ENCODE measurements at regions not wholly inside any gene's neighbourhood (a gene's known extent, or its start where the extent isn't known, plus 50 kb on each side); places are given as distances from the start of the nearest gene placed in this dataset.

- peak; percentile 83 for DNase-seq (ENCODE audit: low read depth)
Observed at GRCh38 chr5:110072651-110073050, 382.9 kb downstream of the MAN2A1 start.

GRCh38 chr5:110073534-110073933, 383.8 kb downstream of the MAN2A1 start:
- DNase-seq (ENCODE audit: low read depth): no peak

- no peak for DNase-seq (ENCODE audit: low read depth)
Observed at GRCh38 chr5:110075656-110076055, 385.9 kb downstream of the MAN2A1 start.

GRCh38 chr5:110077147-110077546, 387.4 kb downstream of the MAN2A1 start:
- DNase-seq (ENCODE audit: low read depth): no peak

GRCh38 chr5:110082194-110082593, 392.5 kb downstream of the MAN2A1 start:
- no peak for DNase-seq (ENCODE audit: low read depth)

- DNase-seq (ENCODE audit: low read depth): no peak
Observed at GRCh38 chr5:110082863-110083262, 393.1 kb downstream of the MAN2A1 start.

- DNase-seq (ENCODE audit: low read depth): no peak
Observed at GRCh38 chr5:110085826-110086225, 396.1 kb downstream of the MAN2A1 start.

GRCh38 chr5:110086658-110087388, 397.1 kb downstream of the MAN2A1 start:
- peak; percentile 98 for DNase-seq (ENCODE audit: low read depth)

- peak; percentile 56 for DNase-seq (ENCODE audit: low read depth)
Observed at GRCh38 chr5:110087829-110088228, 398.1 kb downstream of the MAN2A1 start.

GRCh38 chr5:110088676-110089436, 399.1 kb downstream of the MAN2A1 start:
- no peak for DNase-seq (ENCODE audit: low read depth)

- no peak for DNase-seq (ENCODE audit: low read depth)
Observed at GRCh38 chr5:110092955-110093785, 403.4 kb downstream of the MAN2A1 start.

- no peak for DNase-seq (ENCODE audit: low read depth)
Observed at GRCh38 chr5:110094109-110094508, 404.4 kb downstream of the MAN2A1 start.

GRCh38 chr5:110094548-110094947, 404.8 kb downstream of the MAN2A1 start:
- DNase-seq (ENCODE audit: low read depth): no peak

GRCh38 chr5:110096419-110096818, 406.7 kb downstream of the MAN2A1 start:
- no peak for DNase-seq (ENCODE audit: low read depth)

GRCh38 chr5:110099572-110099971, 409.8 kb downstream of the MAN2A1 start:
- no peak for DNase-seq (ENCODE audit: low read depth)

- DNase-seq (ENCODE audit: low read depth): no peak
Observed at GRCh38 chr5:110103081-110103480, 413.4 kb downstream of the MAN2A1 start.

- DNase-seq (ENCODE audit: low read depth): no peak
Observed at GRCh38 chr5:110104060-110104725, 414.5 kb downstream of the MAN2A1 start.

GRCh38 chr5:110104726-110105669, 415.3 kb downstream of the MAN2A1 start:
- DNase-seq (ENCODE audit: low read depth): peak; percentile 64

- peak; percentile 82 for DNase-seq (ENCODE audit: low read depth)
Observed at GRCh38 chr5:110105692-110106091, 416.0 kb downstream of the MAN2A1 start.

GRCh38 chr5:110106750-110107149, 417.0 kb downstream of the MAN2A1 start:
- no peak for DNase-seq (ENCODE audit: low read depth)

GRCh38 chr5:110108520-110108919, 418.8 kb downstream of the MAN2A1 start:
- DNase-seq (ENCODE audit: low read depth): no peak
